ENCODE measurements at regions not wholly inside any gene's neighbourhood (a gene's known extent, or its start where the extent isn't known, plus 50 kb on each side); places are given as distances from the start of the nearest gene placed in this dataset.

- no peak overlapping the region for H3K4me3 ChIP-seq
- no peaks in the 10 kb centered on the region for H3K9me3 ChIP-seq
- peaks cover 0 to 12% (median 5%) of the 10 kb centered on the region in 4 donors for H3K4me1 ChIP-seq
- H3K27me3 ChIP-seq, result no peaks in the 10 kb centered on the region
- no peak overlapping the region for H3K27ac ChIP-seq
- TF ChIP-seq EP300 (IDR thresholded peaks at IDR 0.05) (no peak), POLR2AphosphoS5 (IDR thresholded peaks at IDR 0.05) (no peak), POLR2A (IDR thresholded peaks at IDR 0.05) (no peak), CTCF (IDR thresholded peaks at IDR 0.05) (no peak)
- intact Hi-C loops (cut with DNase I; ENCODE audit: low total_unique reads), result no loop called here
- no peaks in the 10 kb centered on the region for H3K36me3 ChIP-seq
- DNase-seq, result peak in 1 of 2 donors; percentile 7
These were observed 332.6 kb upstream of the GHITM start for GRCh38 chr10:83806717-83807116.

- Histone ChIP-seq H3K9me3 (no peaks in the 10 kb centered on the region), H3K36me3 (no peaks in the 10 kb centered on the region), H3K27ac (peak overlapping the region in 1 of 5 donors; percentile 19), H3K27me3 (no peaks in the 10 kb centered on the region), H3K4me1 (peaks cover 0 to 12% (median 5%) of the 10 kb centered on the region in 4 donors), H3K4me3 (no peak overlapping the region)
- DNase-seq, result peak; percentile 20 to 50
- no peak for TF ChIP-seq POLR2AphosphoS5 (IDR thresholded peaks at IDR 0.05)
- no peak for TF ChIP-seq POLR2A (IDR thresholded peaks at IDR 0.05)
- TF ChIP-seq EP300 (IDR thresholded peaks at IDR 0.05), result no peak
- TF ChIP-seq CTCF (IDR thresholded peaks at IDR 0.05), result no peak
- intact Hi-C loops (cut with DNase I; ENCODE audit: low total_unique reads), result no loop called here
- WGBS, 5 donors, result 29 to 55% (median 49%) methylated on average over 2 of the region's 2 CpGs
These were observed 330.3 kb upstream of the GHITM start for GRCh38 chr10:83809001-83809400.

GRCh38 chr10:83816942-83817341 is 322.4 kb upstream of the GHITM start:
- no peaks in the 10 kb centered on the region for H3K27me3 ChIP-seq
- no peak overlapping the region for H3K27ac ChIP-seq
- DNase-seq, result peak in 1 of 2 donors; percentile 47
- H3K4me1 ChIP-seq, result peaks cover 0 to 8% (median 0%) of the 10 kb centered on the region in 4 donors
- no peaks in the 10 kb centered on the region for H3K36me3 ChIP-seq
- no peak overlapping the region for H3K4me3 ChIP-seq
- WGBS, 5 donors, result 17 to 45% (median 38%) methylated on average over 2 of the region's 2 CpGs
- intact Hi-C loops (cut with DNase I; ENCODE audit: low total_unique reads), result no loop called here
- H3K9me3 ChIP-seq, result no peaks in the 10 kb centered on the region
- no peak for TF ChIP-seq POLR2A (IDR thresholded peaks at IDR 0.05)
- TF ChIP-seq CTCF (IDR thresholded peaks at IDR 0.05), result no peak
- no peak for TF ChIP-seq EP300 (IDR thresholded peaks at IDR 0.05)
- TF ChIP-seq POLR2AphosphoS5 (IDR thresholded peaks at IDR 0.05), result no peak

- peaks cover 0 to 8% (median 0%) of the 10 kb centered on the region in 4 donors for H3K4me1 ChIP-seq
- 81 to 92% (median 82%) methylated on average over 3 of the region's 3 CpGs for WGBS, 5 donors
These were observed 321.5 kb upstream of the GHITM start for GRCh38 chr10:83817797-83818196.

More at GRCh38 chr10:83817797-83818196, 321.5 kb upstream of the GHITM start:
- H3K27ac ChIP-seq, result no peak overlapping the region
- no peak for TF ChIP-seq EP300 (IDR thresholded peaks at IDR 0.05)
- TF ChIP-seq POLR2AphosphoS5 (IDR thresholded peaks at IDR 0.05), result no peak
- TF ChIP-seq POLR2A (IDR thresholded peaks at IDR 0.05), result no peak
- TF ChIP-seq CTCF (IDR thresholded peaks at IDR 0.05), result no peak
- no peaks in the 10 kb centered on the region for H3K36me3 ChIP-seq
- H3K27me3 ChIP-seq, result no peaks in the 10 kb centered on the region
- H3K4me3 ChIP-seq, result no peak overlapping the region
- intact Hi-C loops (cut with DNase I; ENCODE audit: low total_unique reads), result no loop called here
- DNase-seq, result no peak
- H3K9me3 ChIP-seq, result no peaks in the 10 kb centered on the region
